Kidney epithelial cell (primary cell): ENCODE measurements at regions not wholly inside any gene's neighbourhood (a gene's known extent, or its start where the extent isn't known, plus 50 kb on each side); places are given as distances from the start of the nearest gene placed in this dataset.

Experiments used
- DNase-seq: peaks from one replicate; pipeline ENCODE4 v3.0.0-alpha.2; 2010; ENCODE audit warnings: low read depth
- H3K27me3 ChIP-seq: 2 replicates; pipeline ENCODE4 v1.6.0; 2011; ENCODE audit warnings: low read length; ENCODE audit not compliant: control insufficient read depth, insufficient read depth
- H3K36me3 ChIP-seq: 2 replicates; pipeline ENCODE4 v1.5.1; 2011; ENCODE audit warnings: low read length; ENCODE audit not compliant: control insufficient read depth, insufficient read depth
- H3K4me3 ChIP-seq: 2 replicates; pipeline ENCODE4 v1.5.1; 2011; ENCODE audit warnings: low read depth, mild to moderate bottlenecking, control low read depth, low read length
- CTCF ChIP-seq: IDR thresholded peaks from 2 replicates; pipeline ENCODE4 v1.5.1; 2011; ENCODE audit warnings: mild to moderate bottlenecking, moderate library complexity, low read length, control low read depth, inconsistent platforms; ENCODE audit not compliant: insufficient read depth, poor library complexity, severe bottlenecking

GRCh38 chr16:55036371-55036821 lies 105.7 kb downstream of the IRX5 start:
- Histone ChIP-seq H3K27me3 (no peaks in the 10 kb centered on the region), H3K36me3 (no peaks in the 10 kb centered on the region), H3K4me3 (no peak overlapping the region)
- no peak for TF ChIP-seq CTCF
- no peak for DNase-seq

GRCh38 chr16:55037046-55037445 lies 106.4 kb downstream of the IRX5 start:
- DNase-seq = no peak
- no peak for TF ChIP-seq CTCF
- Histone ChIP-seq H3K4me3 (no peak overlapping the region), H3K36me3 (no peaks in the 10 kb centered on the region), H3K27me3 (no peaks in the 10 kb centered on the region)

GRCh38 chr16:55037966-55038365 lies 107.3 kb downstream of the IRX5 start:
- no peak for TF ChIP-seq CTCF
- DNase-seq = no peak
- Histone ChIP-seq H3K36me3 (no peaks in the 10 kb centered on the region), H3K4me3 (no peak overlapping the region), H3K27me3 (no peaks in the 10 kb centered on the region)

- TF ChIP-seq CTCF = no peak
- Histone ChIP-seq H3K4me3 (no peak overlapping the region), H3K36me3 (no peaks in the 10 kb centered on the region), H3K27me3 (no peaks in the 10 kb centered on the region)
- no peak for DNase-seq
These were observed 108.4 kb downstream of the IRX5 start for GRCh38 chr16:55039042-55039441.

GRCh38 chr16:55039511-55039910 lies 108.8 kb downstream of the IRX5 start:
- Histone ChIP-seq H3K36me3 (no peaks in the 10 kb centered on the region), H3K4me3 (no peak overlapping the region), H3K27me3 (no peaks in the 10 kb centered on the region)
- no peak for DNase-seq
- TF ChIP-seq CTCF = no peak

GRCh38 chr16:55039931-55040330 lies 109.3 kb downstream of the IRX5 start:
- TF ChIP-seq CTCF = no peak
- Histone ChIP-seq H3K4me3 (no peak overlapping the region), H3K27me3 (no peaks in the 10 kb centered on the region), H3K36me3 (no peaks in the 10 kb centered on the region)
- DNase-seq = no peak
